ENCODE measurements at regions not wholly inside any gene's neighbourhood (a gene's known extent, or its start where the extent isn't known, plus 50 kb on each side); places are given as distances from the start of the nearest gene placed in this dataset.
A peak's percentile ranks its signal among the peaks of the same experiment; 100 is the strongest.

- Mint-ChIP-seq H3K27ac (no peak overlapping the region), H3K9me3 (no peaks in the 10 kb centered on the region), H3K36me3 (no peaks in the 10 kb centered on the region)
- ATAC-seq, result no peak
- no peak for DNase-seq (ENCODE audit: low spot score in 2 of 2)
These were observed 277.9 kb upstream of the LMCD1 start for GRCh38 chr3:8223766-8224165.

GRCh38 chr3:8224941-8225340 lies 276.7 kb upstream of the LMCD1 start:
- no peak overlapping the region for H3K27ac Mint-ChIP-seq
- no peaks in the 10 kb centered on the region for H3K9me3 Mint-ChIP-seq
- H3K36me3 Mint-ChIP-seq, result no peaks in the 10 kb centered on the region
- ATAC-seq (no peak), DNase-seq (ENCODE audit: low spot score in 2 of 2) (no peak)

- ATAC-seq (no peak), DNase-seq (ENCODE audit: low spot score in 2 of 2) (no peak)
- Mint-ChIP-seq H3K36me3 (no peaks in the 10 kb centered on the region), H3K9me3 (no peaks in the 10 kb centered on the region), H3K27ac (no peak overlapping the region)
These were observed 267.7 kb upstream of the LMCD1 start for GRCh38 chr3:8233938-8234337.

- DNase-seq (ENCODE audit: low spot score in 2 of 2), result no peak
- Mint-ChIP-seq H3K36me3 (no peaks in the 10 kb centered on the region), H3K9me3 (no peaks in the 10 kb centered on the region), H3K27ac (no peak overlapping the region)
- ATAC-seq, result no peak
These were observed 265.4 kb upstream of the LMCD1 start for GRCh38 chr3:8236264-8236663.

GRCh38 chr3:8237893-8238292 lies 263.7 kb upstream of the LMCD1 start:
- no peak for ATAC-seq
- H3K9me3 Mint-ChIP-seq, result no peaks in the 10 kb centered on the region
- no peak overlapping the region for H3K27ac Mint-ChIP-seq
- H3K36me3 Mint-ChIP-seq, result no peaks in the 10 kb centered on the region
- DNase-seq (ENCODE audit: low spot score in 2 of 2), result no peak

GRCh38 chr3:8238432-8238831 lies 263.2 kb upstream of the LMCD1 start:
- peaks cover 0 to 3% of the 10 kb centered on the region in 2 donors for H3K9me3 Mint-ChIP-seq
- no peaks in the 10 kb centered on the region for H3K36me3 Mint-ChIP-seq
- H3K27ac Mint-ChIP-seq, result no peak overlapping the region
- ATAC-seq (no peak), DNase-seq (ENCODE audit: low spot score in 2 of 2) (no peak)

- no peak for ATAC-seq
- Mint-ChIP-seq H3K27ac (no peak overlapping the region), H3K9me3 (peaks cover 0 to 3% of the 10 kb centered on the region in 2 donors), H3K36me3 (no peaks in the 10 kb centered on the region)
- no peak for DNase-seq (ENCODE audit: low spot score in 2 of 2)
These were observed 262.5 kb upstream of the LMCD1 start for GRCh38 chr3:8239095-8239494.

GRCh38 chr3:8239718-8240695 lies 261.6 kb upstream of the LMCD1 start:
- H3K27ac Mint-ChIP-seq, result no peak overlapping the region
- H3K9me3 Mint-ChIP-seq, result peaks cover 3 to 4% of the 10 kb centered on the region in 2 donors
- no peaks in the 10 kb centered on the region for H3K36me3 Mint-ChIP-seq
- peak in 1 of 2 donors; percentile 39 for DNase-seq (ENCODE audit: low spot score in 2 of 2)
- ATAC-seq, result peak in 1 of 2 donors; percentile 56

- ATAC-seq (no peak), DNase-seq (ENCODE audit: low spot score in 2 of 2) (no peak)
- no peaks in the 10 kb centered on the region for H3K36me3 Mint-ChIP-seq
- H3K27ac Mint-ChIP-seq, result no peak overlapping the region
- peaks cover 4 to 13% of the 10 kb centered on the region in 2 donors for H3K9me3 Mint-ChIP-seq
These were observed 255.6 kb upstream of the LMCD1 start for GRCh38 chr3:8246070-8246469.

GRCh38 chr3:8253201-8253600 lies 248.4 kb upstream of the LMCD1 start:
- no peaks in the 10 kb centered on the region for H3K36me3 Mint-ChIP-seq
- H3K27ac Mint-ChIP-seq, result no peak overlapping the region
- H3K9me3 Mint-ChIP-seq, result peaks cover 6 to 10% of the 10 kb centered on the region in 2 donors
- ATAC-seq (no peak), DNase-seq (ENCODE audit: low spot score in 2 of 2) (no peak)

- ATAC-seq, result no peak
- DNase-seq (ENCODE audit: low spot score in 2 of 2), result no peak
- Mint-ChIP-seq H3K27ac (no peak overlapping the region), H3K36me3 (no peaks in the 10 kb centered on the region), H3K9me3 (peaks cover 6 to 10% of the 10 kb centered on the region in 2 donors)
These were observed 247.1 kb upstream of the LMCD1 start for GRCh38 chr3:8254489-8254888.

GRCh38 chr3:8255725-8256124 lies 245.9 kb upstream of the LMCD1 start:
- H3K36me3 Mint-ChIP-seq, result no peaks in the 10 kb centered on the region
- H3K27ac Mint-ChIP-seq, result no peak overlapping the region
- DNase-seq (ENCODE audit: low spot score in 2 of 2), result no peak
- no peak for ATAC-seq
- peaks cover 2 to 6% of the 10 kb centered on the region in 2 donors for H3K9me3 Mint-ChIP-seq

- no peak for DNase-seq (ENCODE audit: low spot score in 2 of 2)
- peaks cover 2 to 11% of the 10 kb centered on the region in 2 donors for H3K9me3 Mint-ChIP-seq
- H3K36me3 Mint-ChIP-seq, result peaks cover 0 to 1% of the 10 kb centered on the region in 2 donors
- ATAC-seq, result no peak
- H3K27ac Mint-ChIP-seq, result no peak overlapping the region
These were observed 245.1 kb upstream of the LMCD1 start for GRCh38 chr3:8256441-8257071.

GRCh38 chr3:8261018-8261417 lies 240.6 kb upstream of the LMCD1 start:
- ATAC-seq (no peak), DNase-seq (ENCODE audit: low spot score in 2 of 2) (no peak)
- Mint-ChIP-seq H3K27ac (no peak overlapping the region), H3K36me3 (peaks cover 0 to 13% of the 10 kb centered on the region in 2 donors), H3K9me3 (peaks cover 4 to 25% of the 10 kb centered on the region in 2 donors)

GRCh38 chr3:8266730-8267131 lies 234.9 kb upstream of the LMCD1 start:
- no peak for DNase-seq (ENCODE audit: low spot score in 2 of 2)
- Mint-ChIP-seq H3K27ac (no peak overlapping the region), H3K36me3 (peaks cover 0 to 10% of the 10 kb centered on the region in 2 donors), H3K9me3 (peaks cover under 1 to 12% of the 10 kb centered on the region in 2 donors)
- no peak for ATAC-seq

GRCh38 chr3:8273479-8273878 lies 228.1 kb upstream of the LMCD1 start:
- no peak for ATAC-seq
- Mint-ChIP-seq H3K9me3 (no peaks in the 10 kb centered on the region), H3K36me3 (no peaks in the 10 kb centered on the region), H3K27ac (no peak overlapping the region)
- no peak for DNase-seq (ENCODE audit: low spot score in 2 of 2)

GRCh38 chr3:8276056-8276455 lies 225.6 kb upstream of the LMCD1 start:
- ATAC-seq, result no peak
- no peak overlapping the region for H3K27ac Mint-ChIP-seq

More at GRCh38 chr3:8276056-8276455, 225.6 kb upstream of the LMCD1 start:
- Mint-ChIP-seq H3K36me3 (no peaks in the 10 kb centered on the region), H3K9me3 (no peaks in the 10 kb centered on the region)
- no peak for DNase-seq (ENCODE audit: low spot score in 2 of 2)

All from activated naive CD4-positive, alpha-beta T cell treated with anti-CD3 and anti-CD28 coated beads, Interleukin-2, amount 50 U/mL, for 72 hours (primary cell).